ENCODE measurements at regions not wholly inside any gene's neighbourhood (a gene's known extent, or its start where the extent isn't known, plus 50 kb on each side); places are given as distances from the start of the nearest gene placed in this dataset.

DNA sequence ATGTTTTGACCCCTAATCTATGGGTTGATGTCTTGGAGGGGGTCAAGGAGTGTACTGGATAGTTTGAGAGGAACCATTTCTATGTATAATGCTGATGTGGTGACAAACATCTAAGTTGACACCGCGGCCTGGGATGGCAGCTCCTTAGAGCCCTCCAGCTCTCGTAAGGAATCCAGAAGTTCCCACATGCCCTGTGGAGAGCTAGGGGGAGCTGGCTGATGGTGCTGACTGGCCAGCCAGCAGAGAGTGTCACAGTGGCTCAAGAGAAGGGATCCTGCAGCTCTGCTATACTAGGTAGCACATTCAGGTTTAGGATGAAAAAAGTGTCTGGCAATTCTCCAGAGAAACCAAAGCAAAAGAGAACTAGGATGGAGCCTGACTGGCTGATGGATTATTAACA, 842.2 kb upstream of the VRK2 start:
- no peaks in the 10 kb centered on the region for H3K4me1 ChIP-seq (ENCODE audit: control insufficient read depth in 1 of 2, insufficient read depth in 1 of 2, low read depth in 1 of 2, low read length in 1 of 2)
- H3K9me3 ChIP-seq = no peaks in the 10 kb centered on the region
- H3K36me3 ChIP-seq = no peaks in the 10 kb centered on the region
- H3K27me3 ChIP-seq = no peaks in the 10 kb centered on the region
- H3K27ac ChIP-seq = no peak overlapping the region
- TF ChIP-seq, protein P1, sequence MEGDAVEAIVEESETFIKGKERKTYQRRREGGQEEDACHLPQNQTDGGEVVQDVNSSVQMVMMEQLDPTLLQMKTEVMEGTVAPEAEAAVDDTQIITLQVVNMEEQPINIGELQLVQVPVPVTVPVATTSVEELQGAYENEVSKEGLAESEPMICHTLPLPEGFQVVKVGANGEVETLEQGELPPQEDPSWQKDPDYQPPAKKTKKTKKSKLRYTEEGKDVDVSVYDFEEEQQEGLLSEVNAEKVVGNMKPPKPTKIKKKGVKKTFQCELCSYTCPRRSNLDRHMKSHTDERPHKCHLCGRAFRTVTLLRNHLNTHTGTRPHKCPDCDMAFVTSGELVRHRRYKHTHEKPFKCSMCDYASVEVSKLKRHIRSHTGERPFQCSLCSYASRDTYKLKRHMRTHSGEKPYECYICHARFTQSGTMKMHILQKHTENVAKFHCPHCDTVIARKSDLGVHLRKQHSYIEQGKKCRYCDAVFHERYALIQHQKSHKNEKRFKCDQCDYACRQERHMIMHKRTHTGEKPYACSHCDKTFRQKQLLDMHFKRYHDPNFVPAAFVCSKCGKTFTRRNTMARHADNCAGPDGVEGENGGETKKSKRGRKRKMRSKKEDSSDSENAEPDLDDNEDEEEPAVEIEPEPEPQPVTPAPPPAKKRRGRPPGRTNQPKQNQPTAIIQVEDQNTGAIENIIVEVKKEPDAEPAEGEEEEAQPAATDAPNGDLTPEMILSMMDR (IDR thresholded peaks at IDR 0.05) = no peak
- no peak overlapping the region for H3K4me3 ChIP-seq (ENCODE audit: low read depth in 1 of 2, low read length in 1 of 2)

DNA sequence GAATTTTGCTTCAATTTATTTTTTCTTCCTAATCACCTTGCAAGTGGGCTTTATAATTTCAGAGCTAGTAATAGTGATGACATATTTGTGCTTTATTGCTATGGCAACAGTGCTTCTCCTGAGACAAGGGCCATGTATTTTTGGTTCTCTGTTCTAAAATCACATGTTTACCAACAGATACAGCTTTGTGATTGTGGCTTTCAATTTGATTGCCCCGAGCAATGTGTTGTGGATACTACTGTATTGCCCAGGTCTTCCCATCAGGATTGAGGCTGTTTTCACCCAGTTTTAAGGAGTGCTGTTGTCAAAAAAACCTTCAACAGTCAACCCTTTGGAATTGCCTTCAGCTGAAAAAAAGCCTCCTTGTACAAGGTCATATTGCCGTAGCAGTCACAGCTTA, 841.4 kb upstream of the VRK2 start:
- no peaks in the 10 kb centered on the region for H3K4me1 ChIP-seq (ENCODE audit: control insufficient read depth in 1 of 2, insufficient read depth in 1 of 2, low read depth in 1 of 2, low read length in 1 of 2)
- no peaks in the 10 kb centered on the region for H3K27me3 ChIP-seq
- TF ChIP-seq, protein P1 (IDR thresholded peaks at IDR 0.05) = no peak
- no peaks in the 10 kb centered on the region for H3K9me3 ChIP-seq
- H3K4me3 ChIP-seq (ENCODE audit: low read depth in 1 of 2, low read length in 1 of 2) = no peak overlapping the region
- H3K36me3 ChIP-seq = no peaks in the 10 kb centered on the region
- no peak overlapping the region for H3K27ac ChIP-seq

DNA sequence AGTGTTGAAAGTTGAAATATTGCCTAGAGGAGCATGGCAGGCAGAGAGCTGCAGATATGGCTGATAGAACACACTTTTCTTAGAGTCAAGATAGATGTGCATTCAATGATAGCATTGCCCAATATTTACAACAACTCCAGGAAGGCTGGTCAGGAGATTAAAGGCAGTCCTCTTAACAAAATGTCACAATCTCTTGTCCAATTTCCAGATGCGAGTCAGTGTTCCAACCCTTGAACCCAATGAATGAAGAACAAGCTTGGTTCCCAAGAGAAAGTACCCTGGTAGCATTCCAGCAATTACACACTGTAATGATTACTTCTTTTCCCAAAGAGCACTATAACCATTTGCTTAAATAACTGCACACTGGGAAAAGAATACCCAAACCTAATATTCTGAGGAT, 839.4 kb upstream of the VRK2 start:
- Histone ChIP-seq H3K27ac (no peak overlapping the region), H3K9me3 (no peaks in the 10 kb centered on the region), H3K4me1 (ENCODE audit: control insufficient read depth in 1 of 2, insufficient read depth in 1 of 2, low read depth in 1 of 2, low read length in 1 of 2) (no peaks in the 10 kb centered on the region), H3K27me3 (no peaks in the 10 kb centered on the region), H3K4me3 (ENCODE audit: low read depth in 1 of 2, low read length in 1 of 2) (no peak overlapping the region), H3K36me3 (no peaks in the 10 kb centered on the region)
- TF ChIP-seq, protein P1 (IDR thresholded peaks at IDR 0.05) = no peak

DNA sequence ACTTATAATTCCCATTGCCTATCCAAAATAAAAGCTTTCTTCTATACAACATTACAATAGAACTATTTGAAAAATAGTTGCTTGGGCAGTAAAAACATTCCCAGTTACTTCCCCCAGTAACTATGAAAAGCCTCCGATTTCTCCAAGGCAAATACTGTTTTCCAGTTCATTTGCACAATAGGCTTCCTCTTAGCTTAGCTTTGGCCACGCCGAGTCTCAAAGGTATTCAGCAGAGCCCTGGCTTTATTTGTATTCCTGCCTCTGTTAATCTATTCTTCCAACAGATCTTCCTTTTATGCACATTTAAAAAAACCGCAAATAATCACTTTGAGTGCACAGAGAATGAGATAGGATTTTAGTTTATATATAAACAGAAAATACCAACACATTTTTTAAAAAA, 836.8 kb upstream of the VRK2 start:
- H3K9me3 ChIP-seq = no peaks in the 10 kb centered on the region
- TF ChIP-seq, protein P1 (IDR thresholded peaks at IDR 0.05) = no peak
- no peaks in the 10 kb centered on the region for H3K27me3 ChIP-seq
- no peaks in the 10 kb centered on the region for H3K4me1 ChIP-seq (ENCODE audit: control insufficient read depth in 1 of 2, insufficient read depth in 1 of 2, low read depth in 1 of 2, low read length in 1 of 2)
- no peaks in the 10 kb centered on the region for H3K36me3 ChIP-seq
- H3K4me3 ChIP-seq (ENCODE audit: low read depth in 1 of 2, low read length in 1 of 2) = no peak overlapping the region
- H3K27ac ChIP-seq = no peak overlapping the region

DNA sequence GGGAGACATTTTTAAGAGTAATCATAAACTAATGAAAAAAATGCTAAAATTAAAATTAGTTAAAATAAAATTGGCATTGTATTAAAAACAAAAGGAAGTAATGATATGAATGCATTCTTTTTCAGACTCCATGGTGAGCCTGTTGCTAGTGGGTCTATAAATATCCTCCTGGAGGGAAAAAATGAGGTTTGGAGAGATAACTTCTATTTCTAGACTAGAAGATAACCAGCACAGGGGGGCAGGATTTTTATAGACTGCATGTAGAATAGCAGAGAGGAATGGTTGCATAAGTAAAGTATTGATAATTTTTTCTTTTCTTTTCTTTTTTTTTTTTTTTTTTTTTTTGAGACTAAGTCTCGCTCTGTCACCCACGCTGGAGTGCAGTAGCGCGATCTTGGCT, 835.8 kb upstream of the VRK2 start:
- Histone ChIP-seq H3K4me3 (ENCODE audit: low read depth in 1 of 2, low read length in 1 of 2) (no peak overlapping the region), H3K9me3 (no peaks in the 10 kb centered on the region), H3K36me3 (no peaks in the 10 kb centered on the region), H3K4me1 (ENCODE audit: control insufficient read depth in 1 of 2, insufficient read depth in 1 of 2, low read depth in 1 of 2, low read length in 1 of 2) (no peaks in the 10 kb centered on the region), H3K27ac (no peak overlapping the region), H3K27me3 (no peaks in the 10 kb centered on the region)
- TF ChIP-seq, protein P1 (IDR thresholded peaks at IDR 0.05) = no peak

DNA sequence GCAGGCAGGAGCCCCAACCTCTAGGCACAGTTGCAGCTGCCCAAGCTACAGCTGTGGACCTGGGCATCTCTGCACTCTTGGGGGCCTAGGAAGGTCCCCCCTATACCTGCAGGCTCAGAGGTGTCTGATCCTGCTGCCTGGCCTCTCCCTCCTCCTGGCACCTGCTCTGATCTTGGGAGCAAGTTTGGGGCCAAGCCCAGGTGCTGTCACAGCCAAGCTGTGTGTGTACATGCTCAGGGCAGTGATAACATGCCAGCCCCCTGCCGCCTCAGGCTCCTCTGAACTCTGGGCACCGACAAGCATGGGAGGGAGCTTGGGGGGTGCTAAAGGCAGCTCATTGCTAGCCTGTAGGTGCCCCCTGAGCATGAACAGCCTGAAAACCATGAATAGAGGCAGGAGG, 829.6 kb upstream of the VRK2 start:
- Histone ChIP-seq H3K27me3 (no peaks in the 10 kb centered on the region), H3K4me3 (ENCODE audit: low read depth in 1 of 2, low read length in 1 of 2) (no peak overlapping the region), H3K27ac (no peak overlapping the region), H3K4me1 (ENCODE audit: control insufficient read depth in 1 of 2, insufficient read depth in 1 of 2, low read depth in 1 of 2, low read length in 1 of 2) (no peaks in the 10 kb centered on the region), H3K36me3 (no peaks in the 10 kb centered on the region), H3K9me3 (no peaks in the 10 kb centered on the region)
- TF ChIP-seq, protein P1 (IDR thresholded peaks at IDR 0.05) = no peak

Measured in neutrophil (primary cell).